Esophagus muscularis mucosa (tissue), 2 donors: ENCODE measurements at regions not wholly inside any gene's neighbourhood (a gene's known extent, or its start where the extent isn't known, plus 50 kb on each side); places are given as distances from the start of the nearest gene placed in this dataset.

ENCODE experiments used
- EP300 ChIP-seq: sonication (generic); formaldehyde crosslinking; IDR thresholded peaks from one replicate; pipeline ENCODE4 v1.6.1; 2017; ENCODE audit warnings: antibody characterized with exemption
- POLR2A ChIP-seq: fragments of 450-650 bp; IDR thresholded peaks from one replicate; pipeline ENCODE4 v1.6.1; 2017; ENCODE audit warnings: antibody characterized with exemption, moderate library complexity, mild to moderate bottlenecking, low read depth

DNA sequence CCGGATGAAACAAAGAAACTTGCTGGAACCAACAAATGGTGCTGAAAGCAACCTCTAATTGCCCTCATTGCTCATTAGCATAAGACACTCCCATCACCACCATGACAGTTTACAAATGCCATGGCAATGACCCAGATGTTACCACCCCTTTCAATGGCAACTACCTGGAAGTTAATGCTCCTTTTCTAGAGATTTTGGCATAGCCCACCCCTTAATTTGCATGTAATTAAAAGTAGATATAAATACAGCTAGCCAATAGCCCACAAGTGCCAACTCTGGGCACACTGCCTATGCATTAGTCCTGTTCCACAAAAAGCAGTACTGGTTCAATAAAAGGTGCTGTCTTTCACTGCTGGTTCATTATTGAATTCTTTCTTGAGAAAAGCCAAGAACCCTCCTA lies 410.3 kb upstream of the PPP1R2C start:
- TF ChIP-seq POLR2A (no peak), EP300 (no peak)
